HUES48 (cell line): ENCODE measurements at regions not wholly inside any gene's neighbourhood (a gene's known extent, or its start where the extent isn't known, plus 50 kb on each side); places are given as distances from the start of the nearest gene placed in this dataset.

Experiments
- H3K27ac ChIP-seq: one replicate; pipeline ENCODE4 v1.7.0; 2013; ENCODE audit warnings: low read depth, low read length, inconsistent platforms
- H3K27me3 ChIP-seq: 2 replicates; pipeline ENCODE4 v1.6.1; 2013; ENCODE audit warnings: mild to moderate bottlenecking, low read length; ENCODE audit not compliant: control insufficient read depth, insufficient read depth
- H3K36me3 ChIP-seq: 2 replicates; pipeline ENCODE4 v1.6.1; 2013; ENCODE audit warnings: low read length; ENCODE audit not compliant: control insufficient read depth, insufficient read depth
- H3K4me1 ChIP-seq: 2 replicates; pipeline ENCODE4 v1.6.1; 2013; ENCODE audit warnings: mild to moderate bottlenecking, low read length; ENCODE audit not compliant: control insufficient read depth, insufficient read depth
- H3K4me3 ChIP-seq: 2 replicates; pipeline ENCODE4 v1.5.1; 2013; ENCODE audit warnings: mild to moderate bottlenecking, low read depth, low read length
- H3K9ac ChIP-seq: 2 replicates; pipeline ENCODE4 v1.6.1; 2013; ENCODE audit warnings: mild to moderate bottlenecking, low read depth, low read length, moderate library complexity
- H3K9me3 ChIP-seq: 2 replicates; pipeline ENCODE4 v1.6.1; 2013; ENCODE audit warnings: low read length; ENCODE audit not compliant: control insufficient read depth, insufficient read depth

GRCh38 chr6:137952247-137952646, 85.2 kb downstream of the TNFAIP3 start:
- no peaks in the 10 kb centered on the region for H3K36me3 ChIP-seq
- no peaks in the 10 kb centered on the region for H3K27me3 ChIP-seq
- no peaks in the 10 kb centered on the region for H3K4me1 ChIP-seq
- H3K9me3 ChIP-seq = no peaks in the 10 kb centered on the region
- H3K4me3 ChIP-seq = no peak overlapping the region
- H3K27ac ChIP-seq = no peak overlapping the region
- no peak overlapping the region for H3K9ac ChIP-seq

- no peak overlapping the region for H3K27ac ChIP-seq
- H3K9me3 ChIP-seq = no peaks in the 10 kb centered on the region
These were observed 86.7 kb downstream of the TNFAIP3 start for GRCh38 chr6:137953761-137954160.

GRCh38 chr6:137954253-137954652, 87.2 kb downstream of the TNFAIP3 start:
- no peaks in the 10 kb centered on the region for H3K9me3 ChIP-seq
- H3K27me3 ChIP-seq = no peaks in the 10 kb centered on the region
- H3K27ac ChIP-seq = no peak overlapping the region
- H3K4me3 ChIP-seq = no peak overlapping the region
- H3K9ac ChIP-seq = no peak overlapping the region
- no peaks in the 10 kb centered on the region for H3K4me1 ChIP-seq
- no peaks in the 10 kb centered on the region for H3K36me3 ChIP-seq

More at GRCh38 chr6:137953761-137954160, 86.7 kb downstream of the TNFAIP3 start:
- H3K36me3 ChIP-seq = no peaks in the 10 kb centered on the region
- no peak overlapping the region for H3K4me3 ChIP-seq
- no peaks in the 10 kb centered on the region for H3K4me1 ChIP-seq
- no peak overlapping the region for H3K9ac ChIP-seq
- no peaks in the 10 kb centered on the region for H3K27me3 ChIP-seq

- Histone ChIP-seq H3K9me3 (no peaks in the 10 kb centered on the region), H3K4me3 (no peak overlapping the region), H3K4me1 (no peaks in the 10 kb centered on the region), H3K27ac (no peak overlapping the region), H3K9ac (no peak overlapping the region), H3K36me3 (no peaks in the 10 kb centered on the region), H3K27me3 (no peaks in the 10 kb centered on the region)
These were observed 89.0 kb downstream of the TNFAIP3 start for GRCh38 chr6:137956098-137956488.

GRCh38 chr6:137957471-137957870, 90.4 kb downstream of the TNFAIP3 start:
- H3K4me3 ChIP-seq = no peak overlapping the region

GRCh38 chr6:137958811-137959565, 91.9 kb downstream of the TNFAIP3 start:
- Histone ChIP-seq H3K36me3 (no peaks in the 10 kb centered on the region), H3K9ac (no peak overlapping the region), H3K4me3 (no peak overlapping the region), H3K9me3 (no peaks in the 10 kb centered on the region), H3K27me3 (no peaks in the 10 kb centered on the region), H3K27ac (no peak overlapping the region), H3K4me1 (no peaks in the 10 kb centered on the region)

More at GRCh38 chr6:137957471-137957870, 90.4 kb downstream of the TNFAIP3 start:
- Histone ChIP-seq H3K27me3 (no peaks in the 10 kb centered on the region), H3K36me3 (no peaks in the 10 kb centered on the region), H3K9ac (no peak overlapping the region), H3K4me1 (no peaks in the 10 kb centered on the region), H3K9me3 (no peaks in the 10 kb centered on the region), H3K27ac (no peak overlapping the region)

GRCh38 chr6:137962725-137963124, 95.7 kb downstream of the TNFAIP3 start:
- Histone ChIP-seq H3K36me3 (no peaks in the 10 kb centered on the region), H3K4me3 (no peak overlapping the region), H3K4me1 (no peaks in the 10 kb centered on the region), H3K9ac (no peak overlapping the region), H3K27ac (no peak overlapping the region), H3K27me3 (no peaks in the 10 kb centered on the region), H3K9me3 (no peaks in the 10 kb centered on the region)

- Histone ChIP-seq H3K9me3 (no peaks in the 10 kb centered on the region), H3K27ac (no peak overlapping the region), H3K9ac (no peak overlapping the region), H3K4me3 (no peak overlapping the region), H3K27me3 (no peaks in the 10 kb centered on the region), H3K4me1 (no peaks in the 10 kb centered on the region), H3K36me3 (no peaks in the 10 kb centered on the region)
These were observed 97.8 kb downstream of the TNFAIP3 start for GRCh38 chr6:137964876-137965275.

- H3K27ac ChIP-seq = no peak overlapping the region
These were observed 100.8 kb downstream of the TNFAIP3 start for GRCh38 chr6:137967689-137968454.

GRCh38 chr6:137968455-137968804, 101.4 kb downstream of the TNFAIP3 start:
- no peaks in the 10 kb centered on the region for H3K36me3 ChIP-seq
- no peak overlapping the region for H3K9ac ChIP-seq
- H3K9me3 ChIP-seq = no peaks in the 10 kb centered on the region
- H3K27me3 ChIP-seq = no peaks in the 10 kb centered on the region
- H3K4me3 ChIP-seq = no peak overlapping the region
- no peak overlapping the region for H3K27ac ChIP-seq
- no peaks in the 10 kb centered on the region for H3K4me1 ChIP-seq

More at GRCh38 chr6:137967689-137968454, 100.8 kb downstream of the TNFAIP3 start:
- no peak overlapping the region for H3K9ac ChIP-seq
- no peaks in the 10 kb centered on the region for H3K9me3 ChIP-seq
- no peak overlapping the region for H3K4me3 ChIP-seq
- H3K36me3 ChIP-seq = no peaks in the 10 kb centered on the region
- no peaks in the 10 kb centered on the region for H3K27me3 ChIP-seq
- H3K4me1 ChIP-seq = no peaks in the 10 kb centered on the region

- no peaks in the 10 kb centered on the region for H3K27me3 ChIP-seq
- H3K27ac ChIP-seq = no peak overlapping the region
- H3K9ac ChIP-seq = no peak overlapping the region
- H3K4me1 ChIP-seq = no peaks in the 10 kb centered on the region
- H3K4me3 ChIP-seq = no peak overlapping the region
- no peaks in the 10 kb centered on the region for H3K9me3 ChIP-seq
- no peaks in the 10 kb centered on the region for H3K36me3 ChIP-seq
These were observed 101.8 kb downstream of the TNFAIP3 start for GRCh38 chr6:137968901-137969300.
